Gastrocnemius medialis (tissue), 4 donors: ENCODE measurements at regions not wholly inside any gene's neighbourhood (a gene's known extent, or its start where the extent isn't known, plus 50 kb on each side); places are given as distances from the start of the nearest gene placed in this dataset.

Source experiments
- ATAC-seq, 2 donors: fragments of 150-250 bp; one replicate each; pipeline ENCODE4 v1.9.1; 2016
- DNase-seq, 2 donors: peaks; one replicate each; pipeline ENCODE4 v3.0.0-alpha.2; 2019
- H3K27ac ChIP-seq, 4 donors: fragments of 200-600 bp; sonication (generic); 1 replicate in 1 of 4; 2 replicates in 3 of 4; pipeline ENCODE4 v1.5.1; 2016 to 2018; ENCODE audit warnings: mild to moderate bottlenecking in 2 of 4, moderate library complexity in 1 of 4
- H3K27me3 ChIP-seq, 3 donors: fragments of 200-600 bp; sonication (generic) in 2 of 3; 1 replicate in 1 of 3; 2 replicates in 2 of 3; pipeline versions ENCODE4 v1.5.1 to v1.6.0; 2016 to 2019; ENCODE audit warnings: mild to moderate bottlenecking in 1 of 3, moderate library complexity in 1 of 3
- H3K36me3 ChIP-seq, 2 donors: fragments of 200-600 bp; sonication (generic) in 1 of 2; one replicate each; pipeline ENCODE4 v1.5.1; 2017 to 2018
- H3K4me1 ChIP-seq, 2 donors: fragments of 200-600 bp; sonication (generic) in 1 of 2; one replicate each; pipeline ENCODE4 v1.5.1; 2016 to 2017; ENCODE audit warnings: mild to moderate bottlenecking in 2 of 2
- H3K4me3 ChIP-seq, 4 donors: fragments of 200-600 bp; sonication (generic) in 3 of 4; 1 replicate in 1 of 4; 2 replicates in 3 of 4; pipeline ENCODE4 v1.5.1; 2016 to 2019; ENCODE audit warnings: mild to moderate bottlenecking in 2 of 4
- H3K9me3 ChIP-seq, 3 donors: fragments of 200-600 bp; sonication (generic) in 2 of 3; 1 replicate in 1 of 3; 2 replicates in 2 of 3; pipeline ENCODE4 v1.5.1; 2016 to 2019
- CTCF ChIP-seq, 5 experiments: fragments of 450-650 bp in 3 of 5; fragments of 200-600 bp in 2 of 5; sonication (generic) in 2 of 5; IDR thresholded peaks in 4 of 5; conservative IDR thresholded peaks in 1 of 5; 1 replicate in 4 of 5; 2 replicates in 1 of 5; pipeline ENCODE4 v1.5.1; 2016 to 2019; ENCODE audit warnings: antibody characterized with exemption in 5 of 5, mild to moderate bottlenecking in 3 of 5, moderate library complexity in 3 of 5
- POLR2A ChIP-seq, 2 donors: fragments of 450-650 bp; IDR thresholded peaks; one replicate each; pipeline ENCODE4 v1.6.1; 2017; ENCODE audit warnings: antibody characterized with exemption in 2 of 2, mild to moderate bottlenecking in 2 of 2, moderate library complexity in 2 of 2
- in situ Hi-C, 4 donors: fragments of 200-750 bp; cut with MboI; loops; one replicate each; pipeline versions ENCODE4 v1.15.0 to v1.8.0; 2017; ENCODE audit warnings: low sequenced_read_pairs in 4 of 4
- intact Hi-C: fragments of 100-400 bp; cut with DNase I; formaldehyde crosslinking; loops from one replicate; pipeline ENCODE4 v1.15.1; 2023; ENCODE audit warnings: low total_unique reads

- no peak for DNase-seq
- Histone ChIP-seq H3K27me3 (no peaks in the 10 kb centered on the region), H3K9me3 (no peaks in the 10 kb centered on the region), H3K36me3 (no peaks in the 10 kb centered on the region), H3K4me1 (no peaks in the 10 kb centered on the region), H3K4me3 (no peak overlapping the region), H3K27ac (no peak overlapping the region)
- no peak for ATAC-seq
- TF ChIP-seq CTCF (IDR thresholded peaks at IDR 0.05 in 4 of 5, conservative IDR thresholded peaks at IDR 0.05 in 1 of 5) (no peak), POLR2A (IDR thresholded peaks at IDR 0.05) (no peak)
- intact Hi-C loops, result no loop called here
- in situ Hi-C loops, result no loop called here
Observed at GRCh38 chr12:75825686-75826085, 205.9 kb downstream of the PHLDA1 start.

- Histone ChIP-seq H3K27me3 (no peaks in the 10 kb centered on the region), H3K4me3 (no peak overlapping the region), H3K4me1 (no peaks in the 10 kb centered on the region), H3K36me3 (no peaks in the 10 kb centered on the region), H3K9me3 (no peaks in the 10 kb centered on the region), H3K27ac (no peak overlapping the region)
- intact Hi-C loops (no loop called here), in situ Hi-C loops (no loop called here)
- ATAC-seq (no peak), DNase-seq (no peak)
- TF ChIP-seq CTCF (IDR thresholded peaks at IDR 0.05 in 4 of 5, conservative IDR thresholded peaks at IDR 0.05 in 1 of 5), result no peak
Observed at GRCh38 chr12:75823475-75823874, 208.1 kb downstream of the PHLDA1 start.

- Histone ChIP-seq H3K4me1 (no peaks in the 10 kb centered on the region), H3K27ac (no peak overlapping the region), H3K36me3 (no peaks in the 10 kb centered on the region), H3K9me3 (no peaks in the 10 kb centered on the region), H3K27me3 (no peaks in the 10 kb centered on the region), H3K4me3 (no peak overlapping the region)
- ATAC-seq (no peak), DNase-seq (no peak)
- no peak for TF ChIP-seq POLR2A (IDR thresholded peaks at IDR 0.05)
- no peak for TF ChIP-seq CTCF (IDR thresholded peaks at IDR 0.05 in 4 of 5, conservative IDR thresholded peaks at IDR 0.05 in 1 of 5)
- in situ Hi-C loops, result no loop called here
- intact Hi-C loops, result no loop called here
Observed at GRCh38 chr12:75822416-75822815, 209.2 kb downstream of the PHLDA1 start.

- TF ChIP-seq CTCF (IDR thresholded peaks at IDR 0.05 in 4 of 5, conservative IDR thresholded peaks at IDR 0.05 in 1 of 5), result peak in 1 of 5 experiments; percentile 24
- TF ChIP-seq POLR2A (IDR thresholded peaks at IDR 0.05), result no peak
- H3K36me3 ChIP-seq, result no peaks in the 10 kb centered on the region
- intact Hi-C loops (no loop called here), in situ Hi-C loops (no loop called here)
- H3K4me1 ChIP-seq, result no peaks in the 10 kb centered on the region
- peak overlapping the region in 2 of 4 donors; percentile 1 to 32 for H3K4me3 ChIP-seq
- no peaks in the 10 kb centered on the region for H3K27me3 ChIP-seq
- DNase-seq (peak; percentile 31 to 51), ATAC-seq (peak; percentile 84 to 86)
- H3K27ac ChIP-seq, result peak overlapping the region in 3 of 4 donors; percentile 34 to 58 (median 51)
- H3K9me3 ChIP-seq, result no peaks in the 10 kb centered on the region
Observed at GRCh38 chr12:75820848-75821578, 210.6 kb downstream of the PHLDA1 start.

- Histone ChIP-seq H3K4me1 (no peaks in the 10 kb centered on the region), H3K27me3 (no peaks in the 10 kb centered on the region), H3K36me3 (no peaks in the 10 kb centered on the region), H3K4me3 (no peak overlapping the region), H3K9me3 (no peaks in the 10 kb centered on the region), H3K27ac (no peak overlapping the region)
- no peak for DNase-seq
- intact Hi-C loops (no loop called here), in situ Hi-C loops (no loop called here)
- TF ChIP-seq POLR2A (IDR thresholded peaks at IDR 0.05) (no peak), CTCF (IDR thresholded peaks at IDR 0.05 in 4 of 5, conservative IDR thresholded peaks at IDR 0.05 in 1 of 5) (no peak)
- ATAC-seq, result no peak
Observed at GRCh38 chr12:75820071-75820470, 211.5 kb downstream of the PHLDA1 start.
